Panc1 (cell line): ENCODE measurements at regions not wholly inside any gene's neighbourhood (a gene's known extent, or its start where the extent isn't known, plus 50 kb on each side); places are given as distances from the start of the nearest gene placed in this dataset.

ENCODE experiments used
- ATAC-seq: fragments of 200-7000 bp; cut with Tn5 transposase; 2 replicates; pipeline ENCODE4 v1.9.1; 2020; ENCODE audit warnings: mild to moderate bottlenecking, moderate library complexity
- BruUV-seq: library from RNA; stranded (reverse); fragments of 400-500 nt; replicated peaks from 2 replicates; lab custom pipeline; 2021; lab: Mats Ljungman, UMichigan
- CTCF ChIA-PET: fragments of 300-600 bp; sonication (Branson Sonifier 250); formaldehyde crosslinking; loops from one replicate; lab custom pipeline; 2022; ENCODE audit warnings: antibody characterized with exemption; lab: Charles Lee
- POLR2A ChIA-PET: fragments of 300-600 bp; sonication (Branson Sonifier 250); formaldehyde crosslinking; loops from one replicate; lab custom pipeline; 2022; ENCODE audit warnings: antibody characterized with exemption; lab: Charles Lee
- DNase-seq: peaks from one replicate; pipeline ENCODE4 v3.0.0-alpha.2; 2010; ENCODE audit warnings: low read depth, low spot score
- H3K27ac ChIP-seq: 2 replicates; pipeline ENCODE4 v1.5.1; 2011; ENCODE audit warnings: mild to moderate bottlenecking, low read length, inconsistent platforms
- H3K27me3 ChIP-seq: fragments of 200-500 bp; sonication (Bioruptor generic); 2 replicates; pipeline ENCODE4 v1.6.0; 2014; ENCODE audit warnings: low read length, inconsistent platforms; ENCODE audit not compliant: control insufficient read depth, insufficient read depth
- H3K36me3 ChIP-seq: fragments of 200-500 bp; sonication (Bioruptor generic); 2 replicates; pipeline ENCODE4 v1.5.1; 2014; ENCODE audit warnings: inconsistent platforms, mild to moderate bottlenecking, low read length, moderate library complexity; ENCODE audit not compliant: control insufficient read depth, insufficient read depth
- H3K4me1 ChIP-seq: 2 replicates; pipeline ENCODE4 v1.5.1; 2011; ENCODE audit warnings: inconsistent platforms, mild to moderate bottlenecking, low read length, moderate library complexity; ENCODE audit not compliant: control insufficient read depth, insufficient read depth
- H3K4me3 ChIP-seq, 2 experiments: 2 replicates each; pipeline ENCODE4 v1.5.1; 2011 to 2012; ENCODE audit warnings: low read depth in 2 of 2, low read length in 2 of 2, mild to moderate bottlenecking in 2 of 2, inconsistent platforms in 1 of 2, moderate library complexity in 1 of 2
- H3K9me3 ChIP-seq: fragments of 200-500 bp; sonication (Bioruptor generic); 2 replicates; pipeline ENCODE4 v1.5.1; 2014; ENCODE audit warnings: low read depth, mild to moderate bottlenecking, inconsistent platforms, low read length, moderate library complexity; ENCODE audit not compliant: control insufficient read depth, insufficient read depth
- CTCF ChIP-seq: fragments of 450-650 bp; IDR thresholded peaks from 2 replicates; pipeline ENCODE4 v1.5.1; 2017; ENCODE audit warnings: mild to moderate bottlenecking
- POLR2AphosphoS5 ChIP-seq: IDR thresholded peaks from 2 replicates; pipeline ENCODE4 v1.6.1; 2012; ENCODE audit warnings: mild to moderate bottlenecking, low read depth, low read length, moderate library complexity
- REST ChIP-seq, 2 experiments: IDR thresholded peaks; 2 replicates each; pipeline ENCODE4 v1.6.1; 2011 to 2012; ENCODE audit warnings: low read depth in 2 of 2, control low read depth in 1 of 2, low read length in 1 of 2, mild to moderate bottlenecking in 1 of 2, moderate library complexity in 1 of 2; ENCODE audit not compliant: insufficient read depth in 1 of 2
- SIN3A ChIP-seq: IDR thresholded peaks from 2 replicates; pipeline ENCODE4 v1.6.1; 2012; ENCODE audit warnings: low read depth, mild to moderate bottlenecking, low read length, moderate library complexity, borderline replicate concordance; ENCODE audit not compliant: insufficient read depth
- TCF7L2 ChIP-seq: IDR thresholded peaks from 2 replicates; pipeline ENCODE4 v1.6.1; 2011; ENCODE audit warnings: mild to moderate bottlenecking, low read depth, low read length, inconsistent platforms
- in situ Hi-C: cut with HindIII; loops from 2 replicates; pipeline ENCODE4 v1.10.0; 2016; ENCODE audit warnings: low sequenced_read_pairs, low pct_unique_long_range_greater_than_20kb
- intact Hi-C: fragments of 100-400 bp; cut with micrococcal nuclease; formaldehyde crosslinking; loops from one replicate; pipeline ENCODE4 v1.10.0; 2022; ENCODE audit not compliant: unreplicated experiment

- POLR2A ChIA-PET, result interaction anchor here (0.6 kb wide), 1 partner anchor 67 kb away, joined by 3 read pairs; no protein-coding TSS in a partner anchor
- BruUV-seq, result no TSS peak
- Histone ChIP-seq H3K9me3 (no peaks in the 10 kb centered on the region), H3K27ac (no peak overlapping the region), H3K27me3 (peaks cover 11% of the 10 kb centered on the region; the same call in 1 of the 2 replicates), H3K36me3 (no peaks in the 10 kb centered on the region), H3K4me3 (no peak overlapping the region), H3K4me1 (no peaks in the 10 kb centered on the region)
- intact Hi-C loops, result no loop called here
- TF ChIP-seq REST (IDR thresholded peaks at IDR 0.05; ENCODE audit: insufficient read depth in 1 of 2, low read depth in 2 of 2, low read length in 1 of 2), result no peak
- TF ChIP-seq SIN3A, result no peak
- TF ChIP-seq TCF7L2, result no peak
- TF ChIP-seq POLR2AphosphoS5, result no peak
- TF ChIP-seq CTCF, result no peak
- in situ Hi-C loops, result no loop called here
- CTCF ChIA-PET, result interaction anchor here (0.7 kb wide), 1 partner anchor 68 kb away, joined by 6 read pairs; no protein-coding TSS in a partner anchor
- ATAC-seq (no peak), DNase-seq (no peak)
These were observed 246.1 kb upstream of the CSF3R start for GRCh38 chr1:36728846-36729245.

- Histone ChIP-seq H3K27me3 (peaks cover 12% of the 10 kb centered on the region; the same call in 1 of the 2 replicates), H3K36me3 (no peaks in the 10 kb centered on the region), H3K27ac (no peak overlapping the region), H3K9me3 (no peaks in the 10 kb centered on the region), H3K4me3 (no peak overlapping the region), H3K4me1 (no peaks in the 10 kb centered on the region)
- ChIA-PET CTCF (no interaction called here), POLR2A (no interaction called here)
- BruUV-seq, result no TSS peak
- no peak for TF ChIP-seq TCF7L2
- no peak for TF ChIP-seq CTCF
- TF ChIP-seq REST (IDR thresholded peaks at IDR 0.05; ENCODE audit: insufficient read depth in 1 of 2, low read depth in 2 of 2, low read length in 1 of 2), result no peak
- TF ChIP-seq POLR2AphosphoS5, result no peak
- TF ChIP-seq SIN3A, result no peak
- ATAC-seq (no peak), DNase-seq (no peak)
- intact Hi-C loops, result no loop called here
- in situ Hi-C loops, result no loop called here
These were observed 245.3 kb upstream of the CSF3R start for GRCh38 chr1:36728051-36728450.
